HepG2 (cell line): ENCODE measurements at regions not wholly inside any gene's neighbourhood (a gene's known extent, or its start where the extent isn't known, plus 50 kb on each side); places are given as distances from the start of the nearest gene placed in this dataset.

Experiments used
- ATAD3A ChIP-seq: sonication (generic); formaldehyde crosslinking; IDR thresholded peaks from 2 replicates; pipeline ENCODE4 v1.4.0; 2020; ENCODE audit warnings: missing genetic modification reagents
- HNF1A ChIP-seq, 2 experiments: sonication (generic) in 1 of 2; formaldehyde crosslinking in 1 of 2; IDR thresholded peaks; 2 replicates each; pipeline versions ENCODE4 v1.4.0 to v1.6.1; 2016 to 2020; ENCODE audit warnings: borderline replicate concordance in 1 of 2, low read depth in 1 of 2, mild to moderate bottlenecking in 1 of 2, missing genetic modification reagents in 1 of 2
- MTA3 ChIP-seq: sonication (generic); formaldehyde crosslinking; IDR thresholded peaks from 2 replicates; pipeline ENCODE4 v1.4.0; 2020; ENCODE audit warnings: missing genetic modification reagents
- PRDM15 ChIP-seq: sonication (generic); formaldehyde crosslinking; IDR thresholded peaks from 2 replicates; pipeline ENCODE4 v1.4.0; 2020; ENCODE audit warnings: missing genetic modification reagents
- RNF219 ChIP-seq: sonication (generic); formaldehyde crosslinking; IDR thresholded peaks from 2 replicates; pipeline ENCODE4 v1.5.0; 2020; ENCODE audit warnings: mild to moderate bottlenecking, missing genetic modification reagents
- SIN3A ChIP-seq: IDR thresholded peaks from 2 replicates; pipeline ENCODE4 v1.6.1; 2011; ENCODE audit warnings: low read depth, mild to moderate bottlenecking, control low read depth, low read length, borderline replicate concordance
- STAT5B ChIP-seq: sonication (generic); formaldehyde crosslinking; IDR thresholded peaks from 2 replicates; pipeline ENCODE4 v1.4.0; 2020; ENCODE audit warnings: missing genetic modification reagents
- ZBTB38 ChIP-seq: sonication (generic); formaldehyde crosslinking; IDR thresholded peaks from 2 replicates; pipeline ENCODE4 v1.5.1; 2020; ENCODE audit warnings: mild to moderate bottlenecking, missing genetic modification reagents
- ZNF253 ChIP-seq: sonication (generic); formaldehyde crosslinking; IDR thresholded peaks from 2 replicates; pipeline ENCODE4 v1.8.0; 2022; ENCODE audit warnings: mild to moderate bottlenecking, missing genetic modification reagents, borderline replicate concordance
- ZNF766 ChIP-seq: sonication (generic); formaldehyde crosslinking; IDR thresholded peaks from 2 replicates; pipeline ENCODE4 v1.5.0; 2020; ENCODE audit warnings: missing genetic modification reagents, borderline replicate concordance
- ZNF781 ChIP-seq: sonication (generic); formaldehyde crosslinking; IDR thresholded peaks from 2 replicates; pipeline ENCODE4 v1.5.1; 2020; ENCODE audit warnings: borderline replicate concordance, mild to moderate bottlenecking, missing genetic modification reagents; ENCODE audit errors: not compliant biosample characterization
- TF ChIP-seq, protein P1 (sequence below): sonication (generic); formaldehyde crosslinking; IDR thresholded peaks from 2 replicates; pipeline ENCODE4 v1.4.0; 2020; ENCODE audit warnings: mild to moderate bottlenecking, low read depth, missing genetic modification reagents

- TF ChIP-seq, protein P1, sequence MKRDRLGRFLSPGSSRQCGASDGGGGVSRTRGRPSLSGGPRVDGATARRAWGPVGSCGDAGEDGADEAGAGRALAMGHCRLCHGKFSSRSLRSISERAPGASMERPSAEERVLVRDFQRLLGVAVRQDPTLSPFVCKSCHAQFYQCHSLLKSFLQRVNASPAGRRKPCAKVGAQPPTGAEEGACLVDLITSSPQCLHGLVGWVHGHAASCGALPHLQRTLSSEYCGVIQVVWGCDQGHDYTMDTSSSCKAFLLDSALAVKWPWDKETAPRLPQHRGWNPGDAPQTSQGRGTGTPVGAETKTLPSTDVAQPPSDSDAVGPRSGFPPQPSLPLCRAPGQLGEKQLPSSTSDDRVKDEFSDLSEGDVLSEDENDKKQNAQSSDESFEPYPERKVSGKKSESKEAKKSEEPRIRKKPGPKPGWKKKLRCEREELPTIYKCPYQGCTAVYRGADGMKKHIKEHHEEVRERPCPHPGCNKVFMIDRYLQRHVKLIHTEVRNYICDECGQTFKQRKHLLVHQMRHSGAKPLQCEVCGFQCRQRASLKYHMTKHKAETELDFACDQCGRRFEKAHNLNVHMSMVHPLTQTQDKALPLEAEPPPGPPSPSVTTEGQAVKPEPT (CRISPR knock-in tag): no peak
- no peak for TF ChIP-seq ZBTB38
- no peak for TF ChIP-seq ZNF766
- TF ChIP-seq STAT5B (CRISPR knock-in tag): no peak
- TF ChIP-seq ATAD3A (CRISPR knock-in tag): no peak
- TF ChIP-seq ZNF253 (CRISPR knock-in tag): no peak
- TF ChIP-seq HNF1A (IDR thresholded peaks at IDR 0.05; ENCODE audit: low read depth): peak; percentile 24; the same call in 1 of the 2 replicates
- peak; percentile 73; the same call in 1 of the 2 replicates for TF ChIP-seq HNF1A (CRISPR knock-in tag; IDR thresholded peaks at IDR 0.05; ENCODE audit: borderline replicate concordance)
- no peak for TF ChIP-seq MTA3 (CRISPR knock-in tag)
- TF ChIP-seq RNF219 (CRISPR knock-in tag): no peak
- TF ChIP-seq SIN3A: no peak
- peak; percentile 52 for TF ChIP-seq ZNF781
- no peak for TF ChIP-seq PRDM15 (CRISPR knock-in tag)
Observed at GRCh38 chr2:234845602-234846590, 105.9 kb upstream of the SH3BP4 start (continued).
